Heart left ventricle (tissue), 13 donors: ENCODE measurements at regions not wholly inside any gene's neighbourhood (a gene's known extent, or its start where the extent isn't known, plus 50 kb on each side); places are given as distances from the start of the nearest gene placed in this dataset.

Experiments
- POLR2A ChIP-seq, 2 donors: fragments of 450-650 bp; IDR thresholded peaks; one replicate each; pipeline ENCODE4 v1.6.1; 2017; ENCODE audit warnings: antibody characterized with exemption in 2 of 2, mild to moderate bottlenecking in 2 of 2, moderate library complexity in 2 of 2
- TF ChIP-seq, protein P1 (sequence below), 12 donors: fragments of 200-600 bp; sonication (generic) in 4 of 12; IDR thresholded peaks; one replicate each; pipeline versions ENCODE4 v1.5.0 to v1.8.0; 2018 to 2022; ENCODE audit warnings: antibody characterized with exemption in 12 of 12, mild to moderate bottlenecking in 5 of 12
- donor health status: ischemic (EF 13 %, LVEDD 7.1; RV severe dilation, severe dysfunction).
- donor health status: DM: no; HTN: yes; CAD: no.
- donor health status: DM: no; HTN: no; CAD: no.
- donor health status: ischemic (EF 25% LVEDD 6.9; RV normal size, moderate dysfunction).
- donor health status: ischemic (EF 25% LVEDD 5.7; RV mildly dilated, moderate dysfunction).
- donor health status: ischemic (EF 35%, LVEDD 5.7; RV mildly dilated, moderate dysfunction).
- donor health status: nonischemic (EF 11% LVEDD 7.7; RV severe dilation, severe dysfunction).
- donor health status: DM: yes; HTN: yes; CAD: no.
- donor health status: PGD.
- donor health status: ischemic (EF 29% LVEDD 5.4; RV normal size, mild dysfunction).
- donor health status: nonischemic (EF 23%, LVEDD 6.1; RV moderate dilation, normal function).

DNA sequence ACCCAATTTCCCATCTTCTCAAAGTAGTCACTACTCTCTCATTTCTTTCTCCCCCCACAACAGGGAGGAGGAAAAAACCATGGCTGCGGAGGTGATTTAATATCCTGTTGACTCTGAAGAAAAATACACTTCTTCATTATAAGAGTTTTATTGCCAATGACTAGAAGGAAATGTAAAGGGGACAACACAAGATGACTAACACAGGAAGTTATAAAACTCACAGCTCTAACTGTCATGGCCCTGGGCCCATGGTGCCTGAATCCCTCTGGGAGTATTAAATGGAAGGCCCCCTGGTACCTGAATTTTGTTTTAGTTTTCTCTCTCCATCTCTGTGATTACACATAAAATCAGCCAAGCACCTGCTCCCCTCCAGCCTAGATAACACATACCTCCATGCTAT lies 352.8 kb upstream of the FAT3 start:
- TF ChIP-seq POLR2A (IDR thresholded peaks at IDR 0.05) = no peak
- TF ChIP-seq, protein P1, sequence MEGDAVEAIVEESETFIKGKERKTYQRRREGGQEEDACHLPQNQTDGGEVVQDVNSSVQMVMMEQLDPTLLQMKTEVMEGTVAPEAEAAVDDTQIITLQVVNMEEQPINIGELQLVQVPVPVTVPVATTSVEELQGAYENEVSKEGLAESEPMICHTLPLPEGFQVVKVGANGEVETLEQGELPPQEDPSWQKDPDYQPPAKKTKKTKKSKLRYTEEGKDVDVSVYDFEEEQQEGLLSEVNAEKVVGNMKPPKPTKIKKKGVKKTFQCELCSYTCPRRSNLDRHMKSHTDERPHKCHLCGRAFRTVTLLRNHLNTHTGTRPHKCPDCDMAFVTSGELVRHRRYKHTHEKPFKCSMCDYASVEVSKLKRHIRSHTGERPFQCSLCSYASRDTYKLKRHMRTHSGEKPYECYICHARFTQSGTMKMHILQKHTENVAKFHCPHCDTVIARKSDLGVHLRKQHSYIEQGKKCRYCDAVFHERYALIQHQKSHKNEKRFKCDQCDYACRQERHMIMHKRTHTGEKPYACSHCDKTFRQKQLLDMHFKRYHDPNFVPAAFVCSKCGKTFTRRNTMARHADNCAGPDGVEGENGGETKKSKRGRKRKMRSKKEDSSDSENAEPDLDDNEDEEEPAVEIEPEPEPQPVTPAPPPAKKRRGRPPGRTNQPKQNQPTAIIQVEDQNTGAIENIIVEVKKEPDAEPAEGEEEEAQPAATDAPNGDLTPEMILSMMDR (IDR thresholded peaks at IDR 0.05) = no peak
